ENCODE measurements at regions not wholly inside any gene's neighbourhood (a gene's known extent, or its start where the extent isn't known, plus 50 kb on each side); places are given as distances from the start of the nearest gene placed in this dataset.
A peak's percentile ranks its signal among the peaks of the same experiment; 100 is the strongest.

DNA sequence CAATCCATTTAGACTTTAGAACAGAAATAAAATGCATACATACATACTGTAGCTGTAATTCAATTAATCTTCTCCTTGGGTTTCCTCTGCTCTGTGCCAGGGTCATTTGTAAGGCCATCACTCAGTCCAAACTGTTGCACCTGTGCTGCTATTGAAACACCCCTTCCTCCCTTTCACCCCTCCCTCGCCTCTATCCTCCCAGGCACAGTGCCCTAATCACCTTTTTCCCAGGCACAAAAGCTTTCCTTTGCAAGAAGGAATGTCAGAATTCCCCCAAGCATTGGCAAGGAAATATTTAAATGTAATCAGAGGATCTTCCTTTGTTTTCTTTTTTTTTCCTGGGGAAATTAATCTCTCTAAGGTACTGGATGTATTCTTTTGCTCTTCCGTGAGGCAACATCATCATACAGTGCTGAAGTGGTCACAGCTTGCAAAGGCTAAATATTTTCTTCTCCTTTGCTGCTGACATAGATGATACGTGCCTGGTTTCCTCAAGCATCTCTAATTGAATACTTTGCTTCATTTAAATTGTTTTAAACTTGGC lies 339.3 kb upstream of the NR5A2 start:
- no peak for TF ChIP-seq POLR2AphosphoS5 (IDR thresholded peaks at IDR 0.05; ENCODE audit: borderline replicate concordance, low read depth, low read length)
- no peak for TF ChIP-seq FOXP2 (optimal IDR thresholded peaks at IDR 0.05; ENCODE audit: control extremely low read depth, extremely low read length, insufficient read depth)
- no peak for TF ChIP-seq EZH2 (IDR thresholded peaks at IDR 0.05)
- no peak for DNase-seq (ENCODE audit: low read depth, low spot score)

DNA sequence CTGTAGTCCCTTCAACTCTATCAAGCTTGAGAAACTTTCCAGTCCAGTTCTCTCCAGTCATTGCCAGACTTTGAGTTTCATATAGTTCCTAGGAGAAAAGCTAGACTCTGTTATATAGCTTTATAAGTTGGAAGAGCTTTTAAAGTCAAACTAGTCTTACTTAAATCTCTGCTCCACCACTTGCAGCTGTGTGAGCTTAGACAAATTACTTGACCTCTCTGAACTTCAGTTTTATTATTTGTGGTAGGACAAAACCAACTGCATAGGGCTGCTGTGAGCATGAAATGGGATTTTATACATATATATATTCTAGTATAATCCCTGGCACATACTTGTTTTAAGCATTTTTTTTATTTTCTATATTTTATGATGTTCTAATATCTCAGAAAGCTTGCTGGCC lies 338.7 kb upstream of the NR5A2 start:
- H3K9me3 ChIP-seq (ENCODE audit: low read depth, low read length): no peaks in the 10 kb centered on the region
- H3K4me3 ChIP-seq: no peak overlapping the region
- no peak for DNase-seq (ENCODE audit: low read depth, low spot score)
- no peak overlapping the region for H3K27ac ChIP-seq
- TF ChIP-seq EZH2 (IDR thresholded peaks at IDR 0.05): no peak
- no peak for TF ChIP-seq POLR2AphosphoS5 (IDR thresholded peaks at IDR 0.05; ENCODE audit: borderline replicate concordance, low read depth, low read length)
- TF ChIP-seq FOXP2 (optimal IDR thresholded peaks at IDR 0.05; ENCODE audit: control extremely low read depth, extremely low read length, insufficient read depth): no peak
- no peaks in the 10 kb centered on the region for H3K36me3 ChIP-seq (ENCODE audit: insufficient read depth, low read length)
- no peak overlapping the region for H3K9ac ChIP-seq (ENCODE audit: insufficient read length)

More for the DNA sequence above, 339.3 kb upstream of the NR5A2 start:
- H3K9ac ChIP-seq (ENCODE audit: insufficient read length): no peak overlapping the region
- no peak overlapping the region for H3K27ac ChIP-seq
- H3K36me3 ChIP-seq (ENCODE audit: insufficient read depth, low read length): no peaks in the 10 kb centered on the region
- no peak overlapping the region for H3K4me3 ChIP-seq
- no peaks in the 10 kb centered on the region for H3K9me3 ChIP-seq (ENCODE audit: low read depth, low read length)

- no peak for DNase-seq (ENCODE audit: low read depth, low spot score)
- Histone ChIP-seq H3K9me3 (ENCODE audit: low read depth, low read length) (no peaks in the 10 kb centered on the region), H3K4me3 (no peak overlapping the region), H3K36me3 (ENCODE audit: insufficient read depth, low read length) (no peaks in the 10 kb centered on the region), H3K9ac (ENCODE audit: insufficient read length) (no peak overlapping the region), H3K27ac (no peak overlapping the region)
- TF ChIP-seq POLR2AphosphoS5 (IDR thresholded peaks at IDR 0.05; ENCODE audit: borderline replicate concordance, low read depth, low read length): no peak
- TF ChIP-seq FOXP2 (optimal IDR thresholded peaks at IDR 0.05; ENCODE audit: control extremely low read depth, extremely low read length, insufficient read depth): no peak
- no peak for TF ChIP-seq EZH2 (IDR thresholded peaks at IDR 0.05)
Measured at GRCh38 chr1:199690496-199690895, 337.0 kb upstream of the NR5A2 start.

GRCh38 chr1:199691540-199691939 lies 336.0 kb upstream of the NR5A2 start:
- DNase-seq (ENCODE audit: low read depth, low spot score): no peak
- Histone ChIP-seq H3K36me3 (ENCODE audit: insufficient read depth, low read length) (no peaks in the 10 kb centered on the region), H3K27ac (no peak overlapping the region), H3K9me3 (ENCODE audit: low read depth, low read length) (no peaks in the 10 kb centered on the region), H3K4me3 (no peak overlapping the region), H3K9ac (ENCODE audit: insufficient read length) (no peak overlapping the region)
- TF ChIP-seq POLR2AphosphoS5 (IDR thresholded peaks at IDR 0.05; ENCODE audit: borderline replicate concordance, low read depth, low read length) (peak; percentile 53; the same call in 1 of the 2 replicates), EZH2 (IDR thresholded peaks at IDR 0.05) (no peak)

GRCh38 chr1:199693724-199694123 lies 333.8 kb upstream of the NR5A2 start:
- TF ChIP-seq POLR2AphosphoS5 (IDR thresholded peaks at IDR 0.05; ENCODE audit: borderline replicate concordance, low read depth, low read length): no peak
- no peak for TF ChIP-seq FOXP2 (optimal IDR thresholded peaks at IDR 0.05; ENCODE audit: control extremely low read depth, extremely low read length, insufficient read depth)
- TF ChIP-seq EZH2 (IDR thresholded peaks at IDR 0.05): no peak
- no peak for DNase-seq (ENCODE audit: low read depth, low spot score)

DNA sequence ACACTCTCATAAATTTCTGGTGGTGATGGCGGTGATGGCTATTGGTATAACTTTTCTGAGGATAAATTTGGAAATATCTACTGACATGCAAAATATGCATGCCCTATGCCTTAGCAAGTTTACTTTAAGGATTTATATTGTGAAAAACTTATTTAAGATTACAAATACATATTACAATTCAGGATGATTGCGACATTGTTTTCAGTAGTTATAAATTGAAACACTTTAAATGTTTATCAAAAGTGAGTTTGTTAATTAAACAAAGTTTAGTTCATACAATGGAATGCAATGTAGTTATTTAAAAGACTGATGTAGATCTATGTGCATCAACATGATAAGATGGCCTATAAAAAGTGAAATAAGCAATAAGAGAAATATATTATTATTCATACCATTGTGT lies 331.3 kb upstream of the NR5A2 start:
- Histone ChIP-seq H3K36me3 (ENCODE audit: insufficient read depth, low read length) (no peaks in the 10 kb centered on the region), H3K9ac (ENCODE audit: insufficient read length) (no peak overlapping the region), H3K4me3 (no peak overlapping the region), H3K27ac (no peak overlapping the region), H3K9me3 (ENCODE audit: low read depth, low read length) (no peaks in the 10 kb centered on the region)
- no peak for DNase-seq (ENCODE audit: low read depth, low spot score)
- TF ChIP-seq POLR2AphosphoS5 (IDR thresholded peaks at IDR 0.05; ENCODE audit: borderline replicate concordance, low read depth, low read length) (no peak), FOXP2 (optimal IDR thresholded peaks at IDR 0.05; ENCODE audit: control extremely low read depth, extremely low read length, insufficient read depth) (no peak), EZH2 (IDR thresholded peaks at IDR 0.05) (no peak)

More at GRCh38 chr1:199693724-199694123, 333.8 kb upstream of the NR5A2 start:
- H3K36me3 ChIP-seq (ENCODE audit: insufficient read depth, low read length): no peaks in the 10 kb centered on the region
- H3K9me3 ChIP-seq (ENCODE audit: low read depth, low read length): no peaks in the 10 kb centered on the region
- H3K9ac ChIP-seq (ENCODE audit: insufficient read length): no peak overlapping the region
- H3K27ac ChIP-seq: no peak overlapping the region
- no peak overlapping the region for H3K4me3 ChIP-seq

DNA sequence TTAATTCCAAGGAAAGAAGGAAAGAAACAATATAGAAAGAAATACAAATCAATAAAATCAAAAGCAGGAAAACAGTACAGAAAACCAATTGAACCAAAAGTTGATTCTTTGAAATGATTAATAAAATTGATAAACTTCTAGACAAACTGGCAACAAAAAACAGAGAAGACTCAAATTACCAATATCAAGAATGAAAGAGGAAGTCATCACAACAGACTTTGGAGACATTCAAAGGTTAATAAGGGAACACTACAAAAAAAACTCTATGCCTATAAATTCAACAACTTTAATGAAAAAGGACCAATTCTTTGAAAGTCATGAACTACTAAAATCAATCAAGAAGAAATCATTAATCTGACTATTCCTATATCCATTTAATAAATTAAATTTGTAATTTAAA lies 329.3 kb upstream of the NR5A2 start:
- Histone ChIP-seq H3K4me3 (no peak overlapping the region), H3K36me3 (ENCODE audit: insufficient read depth, low read length) (no peaks in the 10 kb centered on the region), H3K9me3 (ENCODE audit: low read depth, low read length) (no peaks in the 10 kb centered on the region), H3K27ac (no peak overlapping the region), H3K9ac (ENCODE audit: insufficient read length) (no peak overlapping the region)
- TF ChIP-seq EZH2 (IDR thresholded peaks at IDR 0.05) (no peak), FOXP2 (optimal IDR thresholded peaks at IDR 0.05; ENCODE audit: control extremely low read depth, extremely low read length, insufficient read depth) (no peak), POLR2AphosphoS5 (IDR thresholded peaks at IDR 0.05; ENCODE audit: borderline replicate concordance, low read depth, low read length) (no peak)
- no peak for DNase-seq (ENCODE audit: low read depth, low spot score)

DNA sequence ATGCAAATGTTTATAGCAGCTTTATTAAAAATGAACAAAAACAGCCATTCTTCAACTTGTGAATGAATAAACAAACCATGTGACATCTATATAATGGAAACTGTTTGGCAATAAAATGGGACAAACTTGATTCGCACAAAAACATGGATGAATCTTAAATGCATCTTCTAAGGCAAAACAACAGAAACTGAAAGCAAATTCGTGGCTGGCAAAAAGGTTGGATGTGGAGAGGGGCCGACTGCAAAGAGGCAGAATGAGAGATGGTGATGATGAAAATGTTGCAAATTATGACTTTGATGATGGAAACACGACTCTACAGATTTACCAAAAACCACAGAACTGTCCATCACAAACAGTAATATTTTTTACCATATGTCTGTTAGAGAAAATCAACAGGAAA lies 327.0 kb upstream of the NR5A2 start:
- Histone ChIP-seq H3K36me3 (ENCODE audit: insufficient read depth, low read length) (no peaks in the 10 kb centered on the region), H3K4me3 (no peak overlapping the region), H3K27ac (no peak overlapping the region), H3K9me3 (ENCODE audit: low read depth, low read length) (no peaks in the 10 kb centered on the region), H3K9ac (ENCODE audit: insufficient read length) (no peak overlapping the region)
- no peak for DNase-seq (ENCODE audit: low read depth, low spot score)
- no peak for TF ChIP-seq EZH2 (IDR thresholded peaks at IDR 0.05)
- no peak for TF ChIP-seq POLR2AphosphoS5 (IDR thresholded peaks at IDR 0.05; ENCODE audit: borderline replicate concordance, low read depth, low read length)
- TF ChIP-seq FOXP2 (optimal IDR thresholded peaks at IDR 0.05; ENCODE audit: control extremely low read depth, extremely low read length, insufficient read depth): no peak

GRCh38 chr1:199701726-199702125 lies 325.8 kb upstream of the NR5A2 start:
- DNase-seq (ENCODE audit: low read depth, low spot score): no peak
- TF ChIP-seq FOXP2 (optimal IDR thresholded peaks at IDR 0.05; ENCODE audit: control extremely low read depth, extremely low read length, insufficient read depth) (no peak), POLR2AphosphoS5 (IDR thresholded peaks at IDR 0.05; ENCODE audit: borderline replicate concordance, low read depth, low read length) (no peak), EZH2 (IDR thresholded peaks at IDR 0.05) (no peak)
- Histone ChIP-seq H3K4me3 (no peak overlapping the region), H3K9me3 (ENCODE audit: low read depth, low read length) (no peaks in the 10 kb centered on the region), H3K27ac (no peak overlapping the region), H3K36me3 (ENCODE audit: insufficient read depth, low read length) (no peaks in the 10 kb centered on the region), H3K9ac (ENCODE audit: insufficient read length) (no peak overlapping the region)

Measured in SK-N-MC (cell line).